ENCODE measurements at regions not wholly inside any gene's neighbourhood (a gene's known extent, or its start where the extent isn't known, plus 50 kb on each side); places are given as distances from the start of the nearest gene placed in this dataset.

DNA sequence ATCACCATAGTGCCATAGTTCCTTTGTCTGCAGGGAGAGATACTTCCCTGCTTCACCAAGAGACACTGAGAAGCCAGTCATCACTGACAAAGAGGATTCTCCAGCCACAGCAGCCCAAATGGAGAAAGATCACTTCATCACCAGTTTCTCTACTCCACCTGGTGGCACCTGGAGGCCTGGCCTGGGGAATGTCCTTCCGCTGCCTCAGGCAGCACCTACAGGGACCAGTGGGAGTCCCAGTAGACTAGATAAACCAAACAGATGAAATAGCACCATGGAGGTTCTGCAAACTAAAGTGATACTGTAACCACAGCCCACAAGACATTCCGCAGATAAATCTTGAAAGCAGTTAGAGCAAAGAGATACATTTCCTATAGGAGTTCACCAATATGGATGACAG is 266.5 kb downstream of the C6orf118 start:
- no peak overlapping the region for H3K4me3 Mint-ChIP-seq (ENCODE audit: unreplicated experiment)
- no peaks in the 10 kb centered on the region for H3K27me3 Mint-ChIP-seq (ENCODE audit: unreplicated experiment)
- no peak for DNase-seq
- no peak overlapping the region for H3K27ac Mint-ChIP-seq (ENCODE audit: unreplicated experiment)
- peaks cover 9% of the 10 kb centered on the region for H3K36me3 Mint-ChIP-seq (ENCODE audit: unreplicated experiment)
- H3K9me3 Mint-ChIP-seq (ENCODE audit: unreplicated experiment), result no peaks in the 10 kb centered on the region
- TF ChIP-seq, protein P1, sequence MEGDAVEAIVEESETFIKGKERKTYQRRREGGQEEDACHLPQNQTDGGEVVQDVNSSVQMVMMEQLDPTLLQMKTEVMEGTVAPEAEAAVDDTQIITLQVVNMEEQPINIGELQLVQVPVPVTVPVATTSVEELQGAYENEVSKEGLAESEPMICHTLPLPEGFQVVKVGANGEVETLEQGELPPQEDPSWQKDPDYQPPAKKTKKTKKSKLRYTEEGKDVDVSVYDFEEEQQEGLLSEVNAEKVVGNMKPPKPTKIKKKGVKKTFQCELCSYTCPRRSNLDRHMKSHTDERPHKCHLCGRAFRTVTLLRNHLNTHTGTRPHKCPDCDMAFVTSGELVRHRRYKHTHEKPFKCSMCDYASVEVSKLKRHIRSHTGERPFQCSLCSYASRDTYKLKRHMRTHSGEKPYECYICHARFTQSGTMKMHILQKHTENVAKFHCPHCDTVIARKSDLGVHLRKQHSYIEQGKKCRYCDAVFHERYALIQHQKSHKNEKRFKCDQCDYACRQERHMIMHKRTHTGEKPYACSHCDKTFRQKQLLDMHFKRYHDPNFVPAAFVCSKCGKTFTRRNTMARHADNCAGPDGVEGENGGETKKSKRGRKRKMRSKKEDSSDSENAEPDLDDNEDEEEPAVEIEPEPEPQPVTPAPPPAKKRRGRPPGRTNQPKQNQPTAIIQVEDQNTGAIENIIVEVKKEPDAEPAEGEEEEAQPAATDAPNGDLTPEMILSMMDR (IDR thresholded peaks at IDR 0.05; ENCODE audit: partially characterized antibody, unreplicated experiment), result no peak
- no peaks in the 10 kb centered on the region for H3K4me1 Mint-ChIP-seq (ENCODE audit: low read depth, unreplicated experiment)

DNA sequence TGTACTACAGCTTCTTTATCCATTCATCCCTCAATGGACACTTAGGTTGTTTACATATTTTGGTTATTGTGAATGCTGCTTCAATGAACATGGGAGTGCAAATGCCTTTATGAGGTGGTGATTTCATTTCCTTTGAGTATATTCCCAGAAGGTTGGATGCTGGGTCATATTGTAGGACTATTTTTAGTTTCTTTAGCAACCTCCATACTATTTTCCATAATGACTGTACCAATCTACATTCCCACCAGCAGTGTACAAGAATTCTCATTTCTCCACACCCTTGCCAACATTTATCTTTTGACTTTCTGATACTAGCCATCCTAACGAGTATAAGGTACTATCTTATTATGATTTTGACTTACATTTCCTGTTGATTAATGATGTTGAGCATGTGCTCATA is 269.0 kb downstream of the C6orf118 start:
- Mint-ChIP-seq H3K4me1 (ENCODE audit: low read depth, unreplicated experiment) (no peaks in the 10 kb centered on the region), H3K9me3 (ENCODE audit: unreplicated experiment) (peaks cover 4% of the 10 kb centered on the region), H3K4me3 (ENCODE audit: unreplicated experiment) (no peak overlapping the region), H3K27ac (ENCODE audit: unreplicated experiment) (no peak overlapping the region), H3K36me3 (ENCODE audit: unreplicated experiment) (peaks cover 13% of the 10 kb centered on the region), H3K27me3 (ENCODE audit: unreplicated experiment) (no peaks in the 10 kb centered on the region)
- TF ChIP-seq, protein P1 (IDR thresholded peaks at IDR 0.05; ENCODE audit: partially characterized antibody, unreplicated experiment), result no peak
- no peak for DNase-seq

DNA sequence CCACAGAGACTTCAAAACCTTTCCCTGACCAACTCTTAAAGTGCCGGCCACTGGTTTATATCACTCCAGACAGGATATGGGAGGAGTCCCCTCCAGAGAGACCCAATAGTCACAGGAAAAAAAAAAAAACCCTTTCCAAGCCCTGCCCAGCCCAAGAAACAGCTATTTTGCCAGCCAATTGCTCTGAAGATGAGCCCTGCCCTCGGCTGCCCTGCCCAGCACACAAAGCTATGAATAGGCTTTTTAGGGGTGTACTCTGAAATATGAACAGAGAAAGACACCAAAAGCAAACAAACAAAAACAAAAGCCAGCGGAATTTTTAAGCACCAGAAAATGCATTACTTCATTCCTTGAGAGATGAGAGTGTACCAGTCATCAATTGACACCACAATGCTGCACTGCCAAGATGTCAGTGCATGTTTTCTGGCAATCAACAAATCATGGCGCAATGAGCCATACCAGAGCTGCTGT is 275.1 kb downstream of the C6orf118 start:
- Mint-ChIP-seq H3K4me3 (ENCODE audit: unreplicated experiment) (no peak overlapping the region), H3K9me3 (ENCODE audit: unreplicated experiment) (peaks cover 4% of the 10 kb centered on the region), H3K4me1 (ENCODE audit: low read depth, unreplicated experiment) (no peaks in the 10 kb centered on the region), H3K27ac (ENCODE audit: unreplicated experiment) (no peak overlapping the region), H3K27me3 (ENCODE audit: unreplicated experiment) (peaks cover 2% of the 10 kb centered on the region), H3K36me3 (ENCODE audit: unreplicated experiment) (peaks cover 20% of the 10 kb centered on the region)
- TF ChIP-seq, protein P1 (IDR thresholded peaks at IDR 0.05; ENCODE audit: partially characterized antibody, unreplicated experiment), result no peak
- DNase-seq, result no peak

DNA sequence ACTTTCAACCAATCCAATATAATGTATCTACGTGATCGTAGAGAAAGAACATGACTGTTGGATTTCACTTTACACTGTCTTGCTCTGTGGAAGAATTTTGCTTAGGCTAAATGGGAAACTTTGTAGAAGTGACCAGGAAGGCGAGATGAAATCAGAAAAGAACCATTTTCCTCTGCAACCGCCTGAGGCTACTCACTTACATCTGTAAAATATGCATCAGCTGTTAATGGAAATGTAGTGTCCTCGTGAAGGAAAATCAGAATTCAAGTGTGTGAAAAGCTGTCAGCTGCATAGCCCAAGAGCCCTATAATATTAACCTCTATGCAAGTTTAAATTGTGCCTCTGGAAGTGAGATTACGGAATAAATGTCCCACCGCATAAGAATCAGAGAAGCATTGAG is 277.9 kb downstream of the C6orf118 start:
- H3K4me3 Mint-ChIP-seq (ENCODE audit: unreplicated experiment), result no peak overlapping the region
- no peaks in the 10 kb centered on the region for H3K4me1 Mint-ChIP-seq (ENCODE audit: low read depth, unreplicated experiment)
- H3K9me3 Mint-ChIP-seq (ENCODE audit: unreplicated experiment), result no peaks in the 10 kb centered on the region
- peaks cover 2% of the 10 kb centered on the region for H3K27me3 Mint-ChIP-seq (ENCODE audit: unreplicated experiment)
- H3K27ac Mint-ChIP-seq (ENCODE audit: unreplicated experiment), result no peak overlapping the region
- TF ChIP-seq, protein P1 (IDR thresholded peaks at IDR 0.05; ENCODE audit: partially characterized antibody, unreplicated experiment), result no peak
- DNase-seq, result no peak
- H3K36me3 Mint-ChIP-seq (ENCODE audit: unreplicated experiment), result peaks cover 11% of the 10 kb centered on the region

DNA sequence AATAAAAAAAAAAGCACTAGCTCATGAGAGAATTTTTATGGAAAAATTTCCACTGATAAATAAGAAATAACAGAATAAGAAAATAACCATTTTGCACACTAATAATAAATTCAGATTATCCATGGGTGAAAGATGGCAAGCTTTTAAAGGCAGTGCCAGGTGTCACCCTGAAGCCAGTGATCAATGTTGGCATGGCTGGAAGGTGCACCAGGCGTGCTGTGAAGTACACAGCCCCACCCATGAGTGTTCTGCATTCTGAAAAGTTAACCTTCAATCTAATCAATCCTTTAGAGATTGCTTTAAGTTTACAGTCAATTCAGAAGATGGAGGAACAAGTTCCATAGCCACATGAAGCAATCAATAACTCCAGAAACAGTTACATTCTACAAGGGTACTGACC is 284.4 kb downstream of the C6orf118 start:
- H3K27me3 Mint-ChIP-seq (ENCODE audit: unreplicated experiment), result peaks cover 3% of the 10 kb centered on the region
- no peak overlapping the region for H3K27ac Mint-ChIP-seq (ENCODE audit: unreplicated experiment)
- H3K4me1 Mint-ChIP-seq (ENCODE audit: low read depth, unreplicated experiment), result no peaks in the 10 kb centered on the region
- TF ChIP-seq, protein P1 (IDR thresholded peaks at IDR 0.05; ENCODE audit: partially characterized antibody, unreplicated experiment), result no peak
- H3K36me3 Mint-ChIP-seq (ENCODE audit: unreplicated experiment), result no peaks in the 10 kb centered on the region
- no peaks in the 10 kb centered on the region for H3K9me3 Mint-ChIP-seq (ENCODE audit: unreplicated experiment)
- no peak overlapping the region for H3K4me3 Mint-ChIP-seq (ENCODE audit: unreplicated experiment)
- DNase-seq, result no peak
